ENCODE measurements at regions not wholly inside any gene's neighbourhood (a gene's known extent, or its start where the extent isn't known, plus 50 kb on each side); places are given as distances from the start of the nearest gene placed in this dataset.

- DNase-seq = no peak
- H3F3A ChIP-seq (ENCODE audit: insufficient read depth) = no peaks in the 10 kb centered on the region
- no peaks in the 10 kb centered on the region for H3K36me3 ChIP-seq (ENCODE audit: low read depth)
- TF ChIP-seq EZH2phosphoT487 (IDR thresholded peaks at IDR 0.05; ENCODE audit: insufficient read depth, low read depth) (no peak), EZH2 (IDR thresholded peaks at IDR 0.05; ENCODE audit: insufficient read depth, poor library complexity, severe bottlenecking) (no peak)
- H3K4me3 ChIP-seq = no peak overlapping the region
- in situ Hi-C loops (cut with MboI) = no loop called here
- WGBS, 2 experiments (ENCODE audit: low coverage in 1 of 2, low lambda C conversion rate in 2 of 2, missing lambda C conversion rate in 2 of 2) = 52 to 56% methylated on average over 7 of the region's 7 CpGs
- no peaks in the 10 kb centered on the region for H3K4me1 ChIP-seq (ENCODE audit: insufficient read depth)
- H4K20me1 ChIP-seq (ENCODE audit: insufficient read depth) = no peaks in the 10 kb centered on the region
- H2AFZ ChIP-seq = no peak overlapping the region
- no peaks in the 10 kb centered on the region for H3K9me3 ChIP-seq (ENCODE audit: low read depth)
- no peaks in the 10 kb centered on the region for H3K79me2 ChIP-seq (ENCODE audit: insufficient read depth)
- H3K27ac ChIP-seq = no peak overlapping the region
- H3K27me3 ChIP-seq (replicated peaks; ENCODE audit: insufficient read depth) = peaks cover 32% of the 10 kb centered on the region
- H3K4me2 ChIP-seq (ENCODE audit: unreplicated experiment) = no peak overlapping the region
- H3K9me2 ChIP-seq (ENCODE audit: insufficient read depth) = no peaks in the 10 kb centered on the region
- H3K9ac ChIP-seq = no peak overlapping the region
Measured at GRCh38 chr11:119880873-119881272, 151.9 kb upstream of the NECTIN1 start.

- no peak overlapping the region for H3K4me3 ChIP-seq
- H3K9ac ChIP-seq = no peak overlapping the region
- no peak overlapping the region for H3K27ac ChIP-seq
- H3K9me3 ChIP-seq (ENCODE audit: low read depth) = no peaks in the 10 kb centered on the region
- H3F3A ChIP-seq (ENCODE audit: insufficient read depth) = no peaks in the 10 kb centered on the region
- no peaks in the 10 kb centered on the region for H4K20me1 ChIP-seq (ENCODE audit: insufficient read depth)
- TF ChIP-seq EZH2 (IDR thresholded peaks at IDR 0.05; ENCODE audit: insufficient read depth, poor library complexity, severe bottlenecking) (no peak), EZH2phosphoT487 (IDR thresholded peaks at IDR 0.05; ENCODE audit: insufficient read depth, low read depth) (no peak)
- H3K27me3 ChIP-seq (replicated peaks; ENCODE audit: insufficient read depth) = peaks cover 39% of the 10 kb centered on the region
- H3K4me1 ChIP-seq (ENCODE audit: insufficient read depth) = no peaks in the 10 kb centered on the region
- H3K9me2 ChIP-seq (ENCODE audit: insufficient read depth) = no peaks in the 10 kb centered on the region
- no peak for DNase-seq
- in situ Hi-C loops (cut with MboI) = no loop called here
- no peaks in the 10 kb centered on the region for H3K79me2 ChIP-seq (ENCODE audit: insufficient read depth)
- no peak overlapping the region for H2AFZ ChIP-seq
- H3K36me3 ChIP-seq (ENCODE audit: low read depth) = no peaks in the 10 kb centered on the region
- no peak overlapping the region for H3K4me2 ChIP-seq (ENCODE audit: unreplicated experiment)
- WGBS, 2 experiments (ENCODE audit: low coverage in 1 of 2, low lambda C conversion rate in 2 of 2, missing lambda C conversion rate in 2 of 2) = 50 to 61% methylated on average over 4 of the region's 4 CpGs
Measured at GRCh38 chr11:119880143-119880542, 151.1 kb upstream of the NECTIN1 start.

GRCh38 chr11:119878990-119879389 lies 150.0 kb upstream of the NECTIN1 start:
- no peaks in the 10 kb centered on the region for H3K9me2 ChIP-seq (ENCODE audit: insufficient read depth)
- H3K4me3 ChIP-seq = no peak overlapping the region
- H3K9me3 ChIP-seq (ENCODE audit: low read depth) = no peaks in the 10 kb centered on the region
- peaks cover 44% of the 10 kb centered on the region for H3K27me3 ChIP-seq (replicated peaks; ENCODE audit: insufficient read depth)
- WGBS, 2 experiments (ENCODE audit: low coverage in 1 of 2, low lambda C conversion rate in 2 of 2, missing lambda C conversion rate in 2 of 2) = 16 to 17% methylated on average over 6 of the region's 6 CpGs
- no peaks in the 10 kb centered on the region for H3K36me3 ChIP-seq (ENCODE audit: low read depth)
- H2AFZ ChIP-seq = no peak overlapping the region
- H3K27ac ChIP-seq = no peak overlapping the region
- no peak overlapping the region for H3K9ac ChIP-seq
- DNase-seq = peak; percentile 32
- TF ChIP-seq EZH2phosphoT487 (IDR thresholded peaks at IDR 0.05; ENCODE audit: insufficient read depth, low read depth) (no peak), EZH2 (IDR thresholded peaks at IDR 0.05; ENCODE audit: insufficient read depth, poor library complexity, severe bottlenecking) (no peak)
- no peaks in the 10 kb centered on the region for H3F3A ChIP-seq (ENCODE audit: insufficient read depth)
- H3K4me1 ChIP-seq (ENCODE audit: insufficient read depth) = no peaks in the 10 kb centered on the region
- H3K4me2 ChIP-seq (ENCODE audit: unreplicated experiment) = no peak overlapping the region
- in situ Hi-C loops (cut with MboI) = no loop called here
- H4K20me1 ChIP-seq (ENCODE audit: insufficient read depth) = no peaks in the 10 kb centered on the region
- H3K79me2 ChIP-seq (ENCODE audit: insufficient read depth) = no peaks in the 10 kb centered on the region

GRCh38 chr11:119876841-119877240 lies 147.8 kb upstream of the NECTIN1 start:
- 74 to 78% methylated on average over 12 of the region's 12 CpGs for WGBS, 2 experiments (ENCODE audit: low coverage in 1 of 2, low lambda C conversion rate in 2 of 2, missing lambda C conversion rate in 2 of 2)
- Histone ChIP-seq H2AFZ (no peak overlapping the region), H3K9me2 (ENCODE audit: insufficient read depth) (no peaks in the 10 kb centered on the region), H3K36me3 (ENCODE audit: low read depth) (no peaks in the 10 kb centered on the region), H3K27ac (no peak overlapping the region), H3K27me3 (replicated peaks; ENCODE audit: insufficient read depth) (peaks cover 28% of the 10 kb centered on the region), H3F3A (ENCODE audit: insufficient read depth) (no peaks in the 10 kb centered on the region), H3K9ac (no peak overlapping the region), H3K4me2 (ENCODE audit: unreplicated experiment) (no peak overlapping the region), H4K20me1 (ENCODE audit: insufficient read depth) (no peaks in the 10 kb centered on the region), H3K9me3 (ENCODE audit: low read depth) (no peaks in the 10 kb centered on the region), H3K4me3 (no peak overlapping the region), H3K4me1 (ENCODE audit: insufficient read depth) (no peaks in the 10 kb centered on the region), H3K79me2 (ENCODE audit: insufficient read depth) (no peaks in the 10 kb centered on the region)
- TF ChIP-seq EZH2 (IDR thresholded peaks at IDR 0.05; ENCODE audit: insufficient read depth, poor library complexity, severe bottlenecking) (no peak), EZH2phosphoT487 (IDR thresholded peaks at IDR 0.05; ENCODE audit: insufficient read depth, low read depth) (no peak)
- in situ Hi-C loops (cut with MboI) = no loop called here
- DNase-seq = no peak

Measured in GM23248 (cell line).